HUDEP-2 (cell line): ENCODE measurements at regions not wholly inside any gene's neighbourhood (a gene's known extent, or its start where the extent isn't known, plus 50 kb on each side); places are given as distances from the start of the nearest gene placed in this dataset.
"Not testable (repeated sequence)": the region's sequence is repeated elsewhere in the genome, so short reads cannot be mapped to it uniquely, and the experiment has no call there.

Source experiments
- DNase-seq, 76 experiments: peaks; one replicate each; lab custom pipeline; 2025; ENCODE audit not compliant: unreplicated experiment in 76 of 76; lab: John Stamatoyannopoulos, UW

DNA sequence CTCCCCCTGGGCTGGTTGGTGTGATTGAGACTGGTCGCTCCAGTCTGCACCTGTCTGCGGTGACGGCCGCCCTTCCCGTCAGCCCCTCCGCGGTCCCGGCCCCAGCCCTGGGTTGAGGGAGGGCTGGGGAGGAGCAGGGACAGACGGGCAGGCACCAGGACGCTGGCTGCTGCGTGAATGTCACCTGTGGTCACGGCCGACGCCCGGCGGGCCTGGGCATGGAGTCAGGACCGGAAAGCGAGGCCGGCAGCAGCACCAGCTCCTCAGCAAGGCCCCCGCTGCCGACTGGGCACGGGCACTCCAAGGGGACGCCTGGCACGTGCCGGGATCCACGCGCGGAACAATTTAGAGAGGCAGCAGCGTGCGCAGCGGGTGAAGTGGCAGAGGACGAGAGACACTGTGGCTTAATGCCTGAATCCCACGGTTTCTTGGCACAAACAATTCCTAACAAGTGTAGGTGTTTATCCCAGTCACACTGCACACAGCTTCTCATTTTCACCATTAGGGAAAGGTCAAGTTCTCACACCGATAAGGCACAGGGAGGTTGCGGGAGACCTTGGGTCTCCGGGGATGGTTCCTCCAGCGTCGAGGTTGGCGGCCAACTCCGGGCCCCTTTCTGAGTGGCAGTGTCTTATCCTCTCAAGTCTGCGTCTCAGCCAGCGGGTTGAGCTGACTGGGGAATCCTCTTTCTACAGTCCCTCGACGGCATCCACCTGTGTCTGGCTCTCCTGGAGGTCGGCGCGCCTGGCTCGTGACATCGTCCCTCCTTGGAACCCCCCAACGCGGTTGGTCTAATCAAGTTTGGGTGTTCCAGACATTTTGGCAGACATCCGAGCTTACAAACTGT lies 66.4 kb upstream of the ADGRA1 start:
- DNase-seq, result no peak

DNA sequence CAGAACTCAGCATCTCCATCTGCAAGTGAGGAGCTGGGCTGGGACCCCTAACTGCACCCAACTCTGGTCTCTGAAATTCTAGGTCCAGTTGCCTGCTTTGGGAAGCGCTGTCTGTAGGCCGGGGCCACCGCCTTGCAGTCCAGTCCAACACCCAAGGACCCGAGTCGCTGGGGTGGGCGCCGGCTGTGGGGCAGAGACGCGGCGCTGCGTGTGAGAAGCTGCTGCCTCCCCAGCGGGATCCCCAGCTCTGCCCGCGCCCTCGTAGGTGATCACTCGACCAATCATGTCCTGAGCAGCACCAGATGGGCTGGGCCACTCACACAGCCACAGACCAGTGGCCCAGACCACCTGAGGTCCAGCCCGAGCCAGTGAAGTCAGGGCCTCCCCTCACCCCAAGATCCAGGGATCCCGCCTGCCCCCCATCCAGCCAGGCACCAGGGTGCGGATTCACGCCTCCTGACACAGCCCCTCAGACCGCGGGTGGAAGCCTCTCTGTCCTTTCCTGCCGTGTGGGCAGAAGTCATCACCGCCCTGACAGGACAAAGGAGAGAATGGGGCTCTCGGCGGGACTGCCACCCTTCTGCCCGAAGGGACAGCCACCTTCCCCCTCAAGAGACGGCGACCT lies 67.4 kb upstream of the ADGRA1 start:
- no peak for DNase-seq

DNA sequence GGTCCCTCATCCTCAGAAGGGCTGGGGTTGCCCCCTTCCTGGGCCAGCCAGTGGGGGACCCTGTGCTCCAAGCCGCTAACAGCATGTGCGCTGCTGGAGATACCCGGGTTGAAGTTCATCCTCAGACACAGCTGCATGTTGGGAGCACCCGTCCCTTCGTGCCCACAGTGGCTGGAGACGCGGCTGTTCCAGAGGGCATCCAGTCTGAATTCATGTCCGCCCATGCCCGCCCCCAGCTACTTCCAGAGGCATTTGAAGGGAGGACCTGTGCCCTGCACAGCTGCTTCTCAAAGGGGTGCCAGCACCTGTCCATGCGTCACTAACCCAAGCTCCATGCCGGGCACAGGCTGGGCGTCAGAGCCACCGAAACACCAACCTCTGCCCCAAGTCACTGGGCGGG lies 68.1 kb upstream of the ADGRA1 start:
- DNase-seq, result no peak

DNA sequence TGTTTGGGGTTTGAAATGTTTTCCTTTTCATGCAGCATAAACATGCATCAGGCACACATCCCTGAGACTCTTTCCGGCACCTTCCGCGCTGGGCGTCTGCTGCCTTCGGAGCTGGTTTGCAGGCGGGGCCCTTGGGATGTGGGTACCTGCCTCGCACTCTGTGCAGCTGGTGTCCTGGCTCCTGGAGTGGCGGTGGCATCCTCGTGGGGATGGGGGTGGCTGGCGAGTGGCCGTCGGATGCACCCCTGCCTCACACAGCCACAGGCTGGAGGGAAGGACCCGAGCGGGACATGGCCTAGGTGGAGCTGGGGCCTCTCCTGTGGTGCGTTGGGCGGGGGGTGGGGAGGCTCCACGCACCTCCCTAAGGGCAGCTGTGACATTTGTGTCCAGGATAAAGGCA lies 68.5 kb upstream of the ADGRA1 start:
- no peak for DNase-seq

DNA sequence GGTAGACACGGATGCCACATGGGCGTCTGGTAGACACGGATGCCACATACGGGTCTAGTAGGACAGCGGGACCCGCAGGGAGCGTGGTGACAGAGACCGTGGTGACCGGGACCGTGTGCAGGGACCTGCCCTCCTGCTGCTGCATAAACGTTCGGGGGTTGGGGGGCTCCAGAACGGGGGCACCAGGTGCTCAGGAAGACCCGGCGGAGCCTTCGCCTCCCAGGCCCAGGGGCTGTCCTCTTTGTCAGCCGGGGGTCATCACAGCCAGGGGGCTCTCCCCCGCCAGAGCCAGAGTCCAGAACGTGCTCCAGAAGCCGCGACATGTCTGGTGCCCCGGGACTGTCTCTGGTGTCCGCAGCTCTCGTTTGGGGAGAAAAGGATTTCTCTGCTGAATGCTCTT lies 69.2 kb upstream of the ADGRA1 start:
- DNase-seq, result no peak

DNA sequence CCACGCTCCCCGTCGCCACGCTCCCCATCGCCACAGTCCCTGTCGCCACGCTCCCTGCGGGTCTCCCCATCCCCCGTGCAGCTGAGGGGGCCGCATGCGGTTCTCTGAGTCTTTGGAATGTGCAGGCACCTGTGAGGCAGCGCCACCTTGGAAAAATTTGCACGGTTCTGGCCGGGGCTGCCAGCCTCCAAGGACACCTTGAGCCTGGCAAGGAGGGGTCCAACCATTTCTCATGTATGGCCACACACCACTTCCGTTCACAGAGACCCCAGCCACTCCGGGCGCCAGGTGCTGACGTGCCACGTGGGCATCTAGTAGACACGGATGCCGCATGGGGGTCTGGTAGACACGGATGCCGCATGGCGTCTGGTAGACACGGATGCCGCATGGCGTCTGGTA lies 70.5 kb upstream of the ADGRA1 start:
- DNase-seq, result no peak

DNA sequence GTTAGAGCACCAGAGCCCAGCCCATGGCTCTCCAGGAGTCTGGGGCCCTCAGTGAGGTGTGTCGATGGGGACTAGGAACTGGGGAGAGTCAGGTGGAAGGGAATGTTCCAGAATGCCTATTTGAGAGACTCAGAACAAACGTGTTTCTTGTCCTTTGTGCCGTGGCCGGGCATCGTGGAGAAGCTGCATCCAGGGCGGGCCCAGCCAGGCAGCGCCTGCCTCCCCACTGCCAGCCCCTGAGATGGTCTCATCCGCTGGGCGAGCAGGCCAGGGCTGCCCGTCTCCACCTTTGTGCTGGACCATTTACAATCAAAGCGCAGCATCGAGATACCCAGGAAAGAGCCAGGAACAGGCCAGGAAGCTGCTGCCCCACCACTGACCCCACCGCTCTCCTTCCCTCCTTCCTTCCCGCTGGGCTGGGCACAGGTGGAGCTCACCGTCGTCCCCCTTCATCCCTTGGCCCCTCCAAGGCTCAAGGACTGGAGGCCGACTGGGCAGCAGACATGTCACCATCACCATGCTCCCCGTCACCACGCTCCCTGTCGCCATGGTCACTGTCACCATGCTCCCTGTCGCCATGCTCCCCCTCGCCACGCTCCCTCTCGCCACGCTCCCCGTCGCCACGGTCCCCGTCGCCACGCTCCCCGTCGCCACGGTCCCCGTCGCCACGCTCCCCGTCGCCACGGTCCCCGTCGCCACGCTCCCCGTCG lies 71.1 kb upstream of the ADGRA1 start:
- no peak for DNase-seq

DNA sequence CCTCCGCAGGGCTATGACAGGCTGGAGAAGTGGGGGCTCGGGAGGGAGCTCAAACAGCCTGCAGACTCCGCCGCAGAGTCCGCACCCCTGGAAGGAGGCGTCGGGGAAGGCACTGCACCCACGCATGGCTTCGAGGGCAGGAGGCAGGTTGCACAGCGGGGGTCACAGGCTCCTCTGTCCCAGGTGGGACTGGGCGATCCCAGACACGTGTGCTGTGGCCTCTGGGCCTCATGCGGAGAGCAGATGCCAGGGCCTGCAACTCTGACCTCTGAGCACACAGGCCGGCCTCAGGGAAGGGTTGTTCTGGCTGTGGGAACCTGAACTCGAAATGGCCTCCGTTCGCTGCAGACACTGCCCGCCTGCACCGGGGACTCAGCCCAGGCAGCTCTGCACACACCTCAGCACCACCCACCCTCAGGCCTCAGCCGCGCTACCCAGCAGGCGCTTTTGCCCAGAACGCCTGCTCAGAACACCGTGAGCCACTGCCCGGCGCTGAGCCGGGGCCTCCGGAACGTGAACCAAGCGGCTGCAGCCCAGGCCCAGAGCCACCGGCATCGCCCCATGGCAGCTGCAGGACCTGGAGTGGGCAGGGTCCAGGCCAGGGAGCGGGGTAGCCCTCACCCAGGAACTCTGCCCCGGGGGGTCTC lies 71.8 kb upstream of the ADGRA1 start:
- DNase-seq, result no peak

DNA sequence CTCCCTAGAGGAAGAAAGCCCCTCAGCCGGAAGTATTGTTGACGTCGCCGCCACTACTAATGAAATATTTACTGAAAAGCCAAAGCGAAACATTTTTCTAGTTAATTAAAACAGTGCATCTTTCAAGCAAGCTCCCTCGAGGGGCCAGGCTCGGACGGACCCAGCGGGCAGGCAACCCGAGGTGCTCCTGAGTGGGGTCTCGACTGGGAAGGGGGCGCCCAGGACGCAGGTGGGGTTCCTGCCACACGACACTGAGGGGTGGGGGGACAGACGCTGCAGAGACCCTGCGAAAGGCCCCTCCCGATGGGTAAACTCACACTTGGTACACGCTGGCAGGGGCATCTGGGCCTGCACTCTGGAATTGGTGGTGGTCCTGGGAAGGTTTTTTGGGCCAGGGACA lies 72.4 kb upstream of the ADGRA1 start:
- DNase-seq, result no peak

DNA sequence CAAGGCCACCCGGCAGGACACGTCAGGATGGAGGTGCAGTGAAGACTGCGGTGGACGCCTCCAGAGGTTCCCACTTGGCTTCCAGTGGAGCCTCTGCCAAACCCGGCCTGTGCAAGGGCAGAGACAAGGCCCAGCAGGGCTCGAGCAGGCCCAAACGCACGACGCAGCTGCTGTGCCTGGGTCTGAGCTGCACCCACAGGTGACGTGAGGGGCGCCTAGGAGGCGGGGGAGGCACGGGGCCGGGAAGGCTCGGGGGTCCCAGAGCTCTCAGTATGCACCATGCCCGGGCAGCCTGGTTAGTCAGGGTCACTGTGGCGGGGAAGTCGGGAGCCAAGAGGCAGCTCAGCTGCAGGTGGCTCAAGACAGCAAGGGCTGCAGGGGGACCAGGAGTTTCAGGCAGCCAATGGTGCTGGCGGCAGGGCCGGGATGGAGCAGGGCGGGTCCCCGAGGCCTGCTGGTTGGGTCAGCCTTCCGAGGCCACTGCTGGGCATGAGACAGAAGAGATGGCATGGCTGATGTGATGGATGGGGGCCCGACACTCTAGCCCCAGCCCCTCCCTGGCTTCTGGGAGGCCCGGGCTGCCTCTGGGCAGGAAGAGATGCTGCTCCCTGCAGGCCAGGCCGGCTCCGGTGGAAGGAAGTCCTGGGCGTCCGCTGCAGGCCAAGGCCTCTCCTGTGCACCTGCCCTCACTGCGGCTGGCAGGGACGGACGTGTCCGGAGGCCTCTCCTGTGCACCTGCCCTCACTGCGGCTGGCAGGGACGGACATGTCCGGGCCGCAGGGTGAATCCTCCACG lies 72.2 kb upstream of the CFAP46 start:
- no peak for DNase-seq

DNA sequence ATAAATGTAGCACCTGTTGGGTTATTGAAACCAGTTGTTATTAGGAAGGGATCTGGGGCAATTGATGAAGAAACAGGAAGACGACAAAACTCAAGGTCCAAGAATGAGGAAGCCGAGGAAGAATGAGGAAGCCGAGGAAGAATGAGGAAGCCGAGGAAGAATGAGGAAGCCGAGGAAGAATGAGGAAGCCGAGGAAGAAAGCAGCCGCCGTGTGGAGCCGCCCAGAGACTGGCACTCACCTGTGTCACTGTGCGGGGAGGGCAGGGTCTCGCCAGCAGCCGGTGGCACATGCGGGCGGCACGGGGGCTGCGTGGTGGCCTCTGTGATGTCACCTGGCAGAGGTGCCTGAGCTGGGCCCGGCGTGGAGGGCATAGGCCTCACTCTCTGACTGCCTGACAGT lies 71.1 kb upstream of the CFAP46 start:
- no peak for DNase-seq

DNA sequence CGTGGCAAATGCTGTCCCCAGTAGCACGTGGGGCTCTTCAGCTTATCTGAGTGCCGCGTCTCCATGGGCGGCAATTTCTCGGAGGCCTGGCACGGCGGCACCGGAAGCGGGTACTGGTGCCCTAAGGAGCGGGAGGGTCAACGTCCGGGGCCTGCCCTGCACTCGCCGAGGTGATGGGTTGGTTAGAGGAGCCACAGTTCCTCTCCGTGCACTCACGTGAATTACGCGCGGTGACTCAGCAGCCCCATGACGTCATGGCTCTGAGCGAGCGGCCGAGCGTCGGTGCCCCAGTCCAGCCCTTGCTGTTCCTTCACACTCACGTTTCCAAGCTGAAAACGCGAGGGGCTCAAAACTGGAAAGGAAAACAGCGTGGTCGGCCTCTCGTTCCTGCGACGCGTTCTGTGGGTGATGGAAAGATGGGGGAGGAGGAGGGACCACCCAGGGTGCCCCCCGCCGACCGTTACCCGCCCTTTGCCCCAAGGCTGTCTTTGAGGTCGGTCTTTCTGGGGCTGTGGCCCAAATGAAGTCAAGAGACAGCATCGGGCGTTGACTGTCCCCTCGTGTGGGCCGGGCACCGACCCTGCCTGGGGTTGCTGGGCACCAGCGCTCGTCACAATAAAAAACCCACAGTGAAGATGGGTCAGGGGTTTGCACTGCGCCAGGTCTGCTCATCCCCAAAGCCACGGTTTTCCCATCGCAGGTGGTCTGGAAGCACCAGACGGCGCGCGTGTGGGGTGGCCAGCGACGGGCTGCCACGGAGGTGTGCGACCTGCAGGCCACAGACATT lies 70.4 kb upstream of the CFAP46 start:
- DNase-seq, result no peak

DNA sequence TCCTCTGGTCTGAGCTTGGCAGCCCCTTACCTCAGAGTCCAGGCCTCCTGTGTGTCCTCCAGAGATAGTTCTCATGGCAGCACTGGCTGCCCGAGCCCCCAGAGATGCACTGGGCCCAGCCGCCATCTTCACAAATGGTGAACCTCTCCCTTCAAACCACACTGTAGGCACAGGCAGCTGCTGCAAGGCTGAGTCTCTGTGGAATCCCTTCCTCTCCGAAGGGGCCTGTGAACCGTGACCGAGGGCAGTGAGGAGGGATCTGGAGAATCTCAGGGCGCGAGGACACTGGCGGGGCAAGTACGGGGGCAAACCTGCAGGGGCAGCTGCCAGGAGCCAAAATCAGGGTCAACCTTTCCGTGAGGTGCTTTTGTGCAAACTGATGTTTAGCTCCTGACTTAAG lies 69.5 kb upstream of the CFAP46 start:
- DNase-seq, result no peak

DNA sequence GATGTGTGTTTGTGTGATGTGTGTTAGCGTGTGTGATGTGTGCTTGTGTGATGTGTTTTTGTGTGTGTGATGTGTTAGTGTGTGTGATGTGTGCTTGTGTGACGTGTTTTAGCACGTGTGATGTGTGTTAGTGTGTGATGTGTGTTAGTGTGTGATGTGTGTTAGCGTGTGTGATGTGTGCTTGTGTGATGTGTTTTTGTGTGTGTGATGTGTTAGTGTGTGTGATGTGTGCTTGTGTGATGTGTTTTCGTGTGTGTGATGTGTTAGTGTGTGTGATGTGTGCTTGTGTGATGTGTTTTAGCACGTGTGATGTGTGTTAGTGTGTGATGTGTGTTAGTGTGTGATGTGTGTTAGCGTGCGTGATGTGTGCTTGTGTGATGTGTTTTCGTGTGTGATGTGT lies 69.0 kb upstream of the CFAP46 start:
- DNase-seq, result not testable (repeated sequence)

DNA sequence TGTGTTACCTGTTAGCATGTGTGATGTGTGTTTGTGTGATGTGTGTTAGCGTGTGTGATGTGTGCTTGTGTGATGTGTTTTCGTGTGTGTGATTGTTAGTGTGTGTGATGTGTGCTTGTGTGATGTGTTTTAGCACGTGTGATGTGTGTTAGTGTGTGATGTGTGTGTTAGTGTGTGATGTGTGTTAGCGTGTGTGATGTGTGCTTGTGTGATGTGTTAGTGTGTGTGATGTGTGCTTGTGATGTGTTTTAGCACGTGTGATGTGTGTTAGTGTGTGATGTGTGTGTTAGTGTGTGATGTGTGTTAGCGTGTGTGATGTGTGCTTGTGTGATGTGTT lies 68.4 kb upstream of the CFAP46 start:
- not testable (repeated sequence) for DNase-seq

DNA sequence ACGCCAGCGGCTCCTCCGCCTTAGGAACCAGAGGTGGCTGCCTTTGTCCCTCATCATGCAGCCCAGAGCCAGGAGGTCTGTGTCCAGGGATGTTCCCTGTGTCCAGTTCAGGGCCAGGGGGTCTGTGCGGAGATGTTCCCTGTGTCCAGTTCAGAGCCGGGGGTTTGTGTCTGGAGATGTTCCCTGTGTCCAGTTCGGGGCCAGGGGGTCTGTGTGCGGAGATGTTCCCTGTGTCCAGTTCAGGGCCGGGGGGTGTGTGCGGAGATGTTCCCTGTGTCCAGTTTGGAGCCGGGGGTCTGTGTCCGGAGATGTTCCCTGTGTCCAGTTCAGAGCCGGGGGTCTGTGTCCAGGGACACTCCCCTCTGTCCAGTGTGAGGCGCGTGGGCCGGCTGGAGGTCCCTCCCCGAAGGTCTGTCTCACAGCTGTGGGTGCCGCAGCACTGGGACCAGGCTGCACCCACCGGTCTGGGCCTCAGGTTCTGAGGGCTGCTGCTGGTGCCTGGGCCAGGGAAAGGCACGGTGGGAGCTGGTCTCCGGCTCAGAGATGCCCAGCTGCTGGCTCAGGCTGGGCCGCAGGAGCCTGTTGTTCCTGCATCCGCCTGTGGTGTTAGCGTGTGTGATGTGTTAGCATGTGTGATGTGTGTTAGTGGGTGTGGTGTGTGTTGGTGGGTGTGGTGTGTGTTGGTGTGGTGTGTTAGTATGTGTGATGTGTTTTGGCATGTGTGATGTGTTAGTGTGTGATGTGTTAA lies 67.9 kb upstream of the CFAP46 start:
- peak in 2 of 76 experiments; percentile 2 to 29 for DNase-seq

DNA sequence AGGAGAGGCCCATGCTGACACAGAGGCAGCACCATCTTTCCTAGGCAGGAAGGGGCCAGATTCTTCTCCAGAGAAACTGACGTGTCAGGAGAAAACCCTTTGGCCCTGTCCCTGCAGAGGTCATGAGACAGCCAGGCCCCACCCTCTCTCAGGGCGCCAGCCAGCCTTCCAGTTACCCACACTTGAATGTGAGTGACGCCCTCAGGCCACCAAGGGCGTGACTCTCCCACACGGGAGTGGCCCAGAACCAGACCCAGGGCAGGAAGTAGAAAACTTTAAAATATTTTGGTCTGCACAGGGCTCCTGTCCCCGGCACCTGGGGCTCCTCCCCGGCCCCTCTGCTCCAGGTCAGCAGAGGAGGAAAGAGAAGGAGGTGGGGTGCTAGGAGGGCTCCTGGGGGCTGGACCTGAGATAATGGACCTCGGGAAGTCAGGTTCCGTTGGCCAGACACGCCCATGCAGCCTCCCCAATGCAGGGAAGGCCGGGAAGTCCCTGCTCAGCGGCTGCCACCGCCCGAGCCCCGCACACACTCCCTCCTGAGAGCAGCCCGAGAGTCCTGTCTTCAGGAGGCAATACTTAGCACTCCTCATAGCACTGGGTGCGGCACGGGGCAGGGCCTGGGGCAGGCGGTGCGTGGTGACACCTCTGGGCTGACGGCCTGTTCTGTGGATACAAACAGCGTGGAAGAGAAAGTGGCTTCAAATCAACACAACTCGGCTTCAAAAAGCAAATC lies 67.0 kb upstream of the CFAP46 start:
- peak in 75 of 76 experiments; percentile 17 to 89 (median 75) for DNase-seq

DNA sequence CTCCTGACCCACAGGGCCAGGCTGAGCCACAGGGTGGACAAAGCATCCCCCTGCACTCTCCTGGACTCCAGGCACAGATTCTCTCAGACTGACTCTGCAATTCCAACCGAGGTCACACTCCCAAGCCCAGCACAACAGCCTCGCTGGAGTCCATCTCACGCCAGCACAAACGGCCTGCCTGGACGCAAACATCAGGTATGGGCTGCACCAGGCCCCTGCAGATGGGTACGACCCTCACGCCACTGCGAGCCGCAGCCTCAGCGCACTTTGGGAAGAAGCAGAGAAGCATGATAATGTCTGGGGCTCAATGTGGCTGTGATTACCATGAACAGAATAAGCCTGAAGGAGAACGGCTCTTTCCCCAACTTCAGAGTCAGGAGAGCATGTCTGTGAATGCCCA lies 66.4 kb upstream of the CFAP46 start:
- DNase-seq, result no peak
